GM12878 (cell line): ENCODE measurements at regions not wholly inside any gene's neighbourhood (a gene's known extent, or its start where the extent isn't known, plus 50 kb on each side); places are given as distances from the start of the nearest gene placed in this dataset.

ENCODE experiments used
- ATAC-seq: fragments of 200-7000 bp; cut with Tn5 transposase; 3 replicates; pipeline ENCODE4 v1.9.1; 2020; ENCODE audit warnings: mild to moderate bottlenecking, moderate library complexity
- BruUV-seq: library from RNA; stranded (reverse); fragments of 400-500 nt; replicated peaks from 2 replicates; lab custom pipeline; 2021; lab: Mats Ljungman, UMichigan
- CTCF ChIA-PET: fragments of 300-600 bp; sonication (Branson Sonifier 250); formaldehyde crosslinking; extraction: SDS; loops from one replicate; lab custom pipeline; 2021; ENCODE audit warnings: inconsistent platforms; lab: Yijun Ruan, JAX
- POLR2A ChIA-PET: fragments of 350-600 bp; formaldehyde crosslinking; extraction: SDS; loops from one replicate; lab custom pipeline; 2021; ENCODE audit warnings: inconsistent platforms; lab: Charles Lee
- RAD21 ChIA-PET: fragments of 300-600 bp; sonication (Branson Sonifier 250); formaldehyde crosslinking; loops from one replicate; lab custom pipeline; 2023; ENCODE audit warnings: antibody characterized with exemption; ENCODE audit not compliant: unreplicated experiment; lab: Charles Lee
- SMC1A ChIA-PET: fragments of 300-600 bp; sonication (Branson Sonifier 250); formaldehyde crosslinking; loops from one replicate; lab custom pipeline; 2023; ENCODE audit not compliant: unreplicated experiment, uncharacterized antibody; lab: Charles Lee
- DNase-seq: peaks from one replicate; pipeline ENCODE4 v3.0.0-alpha.2; 2011; ENCODE audit warnings: low read depth, low spot score
- FAIRE-seq: peaks from 3 replicates; lab custom pipeline; 2011; peaks lifted over from hg19 to GRCh38; lab: Jason Lieb, UNC
- H2AFZ ChIP-seq: 2 replicates; pipeline ENCODE4 v1.6.0; 2011; ENCODE audit warnings: low read depth, low read length, control low read depth; ENCODE audit not compliant: control insufficient read depth
- H3K27ac ChIP-seq: 2 replicates; pipeline ENCODE4 v1.5.1; 2011; ENCODE audit warnings: control low read depth; ENCODE audit not compliant: control insufficient read depth, insufficient read depth
- H3K27me3 ChIP-seq, 2 experiments: replicated peaks in 1 of 2; 2 replicates each; pipeline versions ENCODE4 v1.6.0 to v1.6.1; 2011; ENCODE audit warnings: low read length in 1 of 2; ENCODE audit not compliant: control insufficient read depth in 2 of 2, insufficient read depth in 2 of 2
- H3K36me3 ChIP-seq, 2 experiments: 2 replicates each; pipeline ENCODE4 v1.5.1; 2011; ENCODE audit warnings: low read length in 1 of 2; ENCODE audit not compliant: control insufficient read depth in 2 of 2, insufficient read depth in 2 of 2
- H3K4me1 ChIP-seq: 2 replicates; pipeline ENCODE4 v1.6.1; 2011; ENCODE audit warnings: mild to moderate bottlenecking, low read length, moderate library complexity, mixed read lengths; ENCODE audit not compliant: control insufficient read depth, insufficient read depth
- H3K4me2 ChIP-seq: 2 replicates; pipeline ENCODE4 v1.6.0; 2011; ENCODE audit warnings: control low read depth; ENCODE audit not compliant: control insufficient read depth, insufficient read depth
- H3K4me3 ChIP-seq: fragments of 200-600 bp; sonication (generic); 2 replicates; pipeline ENCODE4 v1.5.1; 2016
- H3K79me2 ChIP-seq: 2 replicates; pipeline ENCODE4 v1.6.0; 2011; ENCODE audit warnings: low read length; ENCODE audit not compliant: control insufficient read depth, insufficient read depth
- H3K9ac ChIP-seq: 2 replicates; pipeline ENCODE4 v1.8.0; 2011; ENCODE audit warnings: low read length, control low read depth, mixed read lengths; ENCODE audit not compliant: control insufficient read depth, insufficient read depth
- H3K9me3 ChIP-seq: replicated peaks from 3 replicates; pipeline ENCODE4 v1.5.1; 2011; ENCODE audit warnings: mild to moderate bottlenecking, low read length; ENCODE audit not compliant: control insufficient read depth, insufficient read depth
- H4K20me1 ChIP-seq: 2 replicates; pipeline ENCODE4 v1.6.0; 2011; ENCODE audit not compliant: control insufficient read depth, insufficient read depth
- BMI1 ChIP-seq: fragments of 450-650 bp; IDR thresholded peaks from 2 replicates; pipeline ENCODE4 v1.6.1; 2016; ENCODE audit warnings: mild to moderate bottlenecking, moderate library complexity, borderline replicate concordance
- CBX5 ChIP-seq: sonication (generic); IDR thresholded peaks from 2 replicates; pipeline ENCODE4 v1.6.1; 2016; ENCODE audit warnings: low read depth, moderate library complexity, mild to moderate bottlenecking, inconsistent platforms
- CUX1 ChIP-seq: IDR thresholded peaks from 2 replicates; pipeline ENCODE4 v1.6.1; 2012; ENCODE audit warnings: improper control_type of control experiment, low read depth, low read length; ENCODE audit not compliant: insufficient replicate concordance
- HDAC2 ChIP-seq: fragments of 200-600 bp; sonication (generic); IDR thresholded peaks from 2 replicates; pipeline ENCODE4 v1.6.1; 2017
- HDGF ChIP-seq: fragments of 450-650 bp; IDR thresholded peaks from 2 replicates; pipeline ENCODE4 v1.6.1; 2016; ENCODE audit warnings: antibody characterized with exemption
- KAT2A ChIP-seq: conservative IDR thresholded peaks from 2 replicates; pipeline ENCODE4 v1.6.1; 2011; ENCODE audit warnings: low read depth, low read length; ENCODE audit not compliant: control insufficient read depth
- NR2C2 ChIP-seq: IDR thresholded peaks from 2 replicates; pipeline ENCODE4 v1.6.1; 2011; ENCODE audit warnings: borderline replicate concordance, low read depth; ENCODE audit not compliant: control insufficient read depth, insufficient read length
- RCOR1 ChIP-seq: conservative IDR thresholded peaks from 2 replicates; pipeline ENCODE4 v1.6.1; 2012; ENCODE audit warnings: low read depth, low read length, improper control_type of control experiment
- SIX5 ChIP-seq: IDR thresholded peaks from 2 replicates; pipeline ENCODE4 v1.6.1; 2011; ENCODE audit warnings: mild to moderate bottlenecking, low read depth, low read length, moderate library complexity; ENCODE audit not compliant: severe bottlenecking
- SMARCA5 ChIP-seq: fragments of 450-650 bp; IDR thresholded peaks from 2 replicates; pipeline ENCODE4 v1.6.1; 2017; ENCODE audit warnings: mild to moderate bottlenecking
- SUPT20H ChIP-seq: IDR thresholded peaks from 2 replicates; pipeline ENCODE4 v1.6.1; 2011; ENCODE audit warnings: low read depth, mild to moderate bottlenecking, low read length, moderate library complexity, borderline replicate concordance; ENCODE audit not compliant: control insufficient read depth
- TCF7 ChIP-seq: IDR thresholded peaks from 2 replicates; pipeline ENCODE4 v1.6.1; 2014; ENCODE audit warnings: antibody characterized with exemption, borderline replicate concordance
- ZNF384 ChIP-seq: IDR thresholded peaks from 2 replicates; pipeline ENCODE4 v1.6.1; 2012; ENCODE audit warnings: low read depth, mild to moderate bottlenecking, low read length, improper control_type of control experiment, borderline replicate concordance
- WGBS: methylation state at CpG from one replicate; pipeline ENCODE4 v1.1.6; 2016; ENCODE audit warnings: low lambda C conversion rate; ENCODE audit not compliant: insufficient replicate concordance, insufficient coverage; ENCODE audit errors: missing lambda C conversion rate; 5-methylcytosine and 5-hydroxymethylcytosine counted together
- in situ Hi-C: fragments of 300-500 bp; cut with MboI; formaldehyde crosslinking; loops from 9 replicates; pipeline ENCODE4 v1.14.3; 2018; ENCODE audit warnings: mixed read lengths
- intact Hi-C: fragments of 100-400 bp; cut with micrococcal nuclease; formaldehyde crosslinking; loops from one replicate; pipeline ENCODE4 v1.14.2; 2022; ENCODE audit not compliant: unreplicated experiment

- Histone ChIP-seq H3K27me3 (no peaks in the 10 kb centered on the region), H3K27ac (no peak overlapping the region), H4K20me1 (no peaks in the 10 kb centered on the region)
- intact Hi-C loops: no loop called here
- FAIRE-seq: no peak
- BruUV-seq: no TSS peak
- no peak for ATAC-seq
- POLR2A ChIA-PET: no interaction called here
- no peak for TF ChIP-seq RCOR1
- TF ChIP-seq, all 136 proteins: peak for 0
- Histone ChIP-seq H3K9ac (no peak overlapping the region), H3K4me2 (no peak overlapping the region), H3K4me1 (no peaks in the 10 kb centered on the region), H3K36me3 (no peaks in the 10 kb centered on the region), H3K4me3 (no peak overlapping the region), H2AFZ (no peak overlapping the region), H3K79me2 (no peaks in the 10 kb centered on the region), H3K9me3 (no peaks in the 10 kb centered on the region; the same call in 2 of the 3 replicates)
- CTCF ChIA-PET: no interaction called here
- SMC1A ChIA-PET: no interaction called here
- no peak for DNase-seq
- in situ Hi-C loops: no loop called here
- RAD21 ChIA-PET: no interaction called here
- 41% methylated on average over 13 of the region's 13 CpGs for WGBS
These were observed 536.5 kb downstream of the BRD1 start for GRCh38 chr22:49291169-49291568.

GRCh38 chr22:49290711-49291110, 537.0 kb downstream of the BRD1 start:
- in situ Hi-C loops: no loop called here
- no peaks in the 10 kb centered on the region for H3K36me3 ChIP-seq
- WGBS: 2% methylated on average over 6 of the region's 6 CpGs
- no peak overlapping the region for H3K4me3 ChIP-seq
- ChIA-PET RAD21 (no interaction called here), SMC1A (no interaction called here), POLR2A (no interaction called here), CTCF (no interaction called here)
- H2AFZ ChIP-seq: no peak overlapping the region
- ATAC-seq (no peak), FAIRE-seq (no peak), DNase-seq (no peak)
- no peak overlapping the region for H3K9ac ChIP-seq
- no peak overlapping the region for H3K4me2 ChIP-seq
- H3K27ac ChIP-seq: no peak overlapping the region
- no peaks in the 10 kb centered on the region for H3K4me1 ChIP-seq
- H3K9me3 ChIP-seq: no peaks in the 10 kb centered on the region; the same call in 2 of the 3 replicates
- no peaks in the 10 kb centered on the region for H3K27me3 ChIP-seq
- H3K79me2 ChIP-seq: no peaks in the 10 kb centered on the region
- intact Hi-C loops: no loop called here
- BruUV-seq: no TSS peak
- no peaks in the 10 kb centered on the region for H4K20me1 ChIP-seq
- TF ChIP-seq SIX5 (no peak), BMI1 (no peak), HDAC2 (no peak), TCF7 (no peak), SUPT20H (no peak), KAT2A (no peak), CUX1 (no peak), NR2C2 (no peak), HDGF (no peak), CBX5 (no peak), SMARCA5 (no peak), ZNF384 (no peak)
